ENCODE measurements at regions not wholly inside any gene's neighbourhood (a gene's known extent, or its start where the extent isn't known, plus 50 kb on each side); places are given as distances from the start of the nearest gene placed in this dataset.

GRCh38 chr2:3968736-3969135 is 265.4 kb downstream of the DCDC2C start:
- no peak for FAIRE-seq
- RAD21 ChIA-PET (ENCODE audit: unreplicated experiment), result no interaction called here

More at GRCh38 chr2:3968736-3969135, 265.4 kb downstream of the DCDC2C start:
- SMC1A ChIA-PET (ENCODE audit: uncharacterized antibody, unreplicated experiment), result no interaction called here
- H3K27me3 ChIP-seq (replicated peaks in 1 of 2; ENCODE audit: control insufficient read depth in 2 of 2, insufficient read depth in 2 of 2, low read length in 1 of 2), result no peaks in the 10 kb centered on the region
- BruUV-seq (replicated peaks), result no TSS peak
- POLR2A ChIA-PET, result no interaction called here
- H3K79me2 ChIP-seq (ENCODE audit: control insufficient read depth, insufficient read depth, low read length), result no peaks in the 10 kb centered on the region
- no peaks in the 10 kb centered on the region for H4K20me1 ChIP-seq (ENCODE audit: control insufficient read depth, insufficient read depth)
- no peak for TF ChIP-seq SRF (IDR thresholded peaks at IDR 0.05; ENCODE audit: low read depth in 2 of 2, low read length in 2 of 2)
- no peak for TF ChIP-seq NFYB (IDR thresholded peaks at IDR 0.05; ENCODE audit: insufficient read depth, low read depth, low read length)
- TF ChIP-seq CBX3 (IDR thresholded peaks at IDR 0.05; ENCODE audit: borderline replicate concordance, low read depth), result no peak
- no peak for TF ChIP-seq SMAD1 (IDR thresholded peaks at IDR 0.05; ENCODE audit: low read depth, partially characterized antibody)
- TF ChIP-seq CEBPB (IDR thresholded peaks at IDR 0.05; ENCODE audit: borderline replicate concordance in 1 of 2, low read depth in 2 of 2, low read length in 2 of 2), result no peak
- TF ChIP-seq ZNF687 (IDR thresholded peaks at IDR 0.05), result no peak
- no peaks in the 10 kb centered on the region; the same call in 2 of the 3 replicates for H3K9me3 ChIP-seq (replicated peaks; ENCODE audit: control insufficient read depth, insufficient read depth, low read length)
- H3K4me1 ChIP-seq (ENCODE audit: control insufficient read depth, insufficient read depth, low read length), result no peaks in the 10 kb centered on the region
- no peak for ATAC-seq
- intact Hi-C loops (cut with micrococcal nuclease; ENCODE audit: unreplicated experiment) (no loop called here), in situ Hi-C loops (cut with MboI) (loop anchor here (25.0 kb wide), 1 partner anchor 1394 kb away; no protein-coding TSS in a partner anchor)
- H2AFZ ChIP-seq (ENCODE audit: control insufficient read depth, low read depth, low read length), result no peak overlapping the region
- DNase-seq (ENCODE audit: low read depth, low spot score), result no peak
- H3K4me2 ChIP-seq (ENCODE audit: control insufficient read depth, insufficient read depth), result no peak overlapping the region
- H3K36me3 ChIP-seq (ENCODE audit: control insufficient read depth in 2 of 2, insufficient read depth in 2 of 2, low read length in 1 of 2), result no peaks in the 10 kb centered on the region
- H3K9ac ChIP-seq (ENCODE audit: control insufficient read depth, insufficient read depth, low read length), result no peak overlapping the region
- CTCF ChIA-PET, result interaction anchor here (1.1 kb wide), 1 partner anchor 9 kb away, joined by 3 read pairs; no protein-coding TSS in a partner anchor
- 14% methylated on average over 6 of the region's 6 CpGs for WGBS (ENCODE audit: insufficient coverage, insufficient replicate concordance, low lambda C conversion rate, missing lambda C conversion rate)
- no peak overlapping the region for H3K4me3 ChIP-seq
- H3K27ac ChIP-seq (ENCODE audit: control insufficient read depth, insufficient read depth), result no peak overlapping the region

All from GM12878 (cell line).